HL-60 (cell line): ENCODE measurements at regions not wholly inside any gene's neighbourhood (a gene's known extent, or its start where the extent isn't known, plus 50 kb on each side); places are given as distances from the start of the nearest gene placed in this dataset.

Experiments
- DNase-seq, 2 experiments: peaks; one replicate each; pipeline ENCODE4 v3.0.0-alpha.2; 2010 to 2020; ENCODE audit warnings: low read depth in 1 of 2, low spot score in 1 of 2
- H3K27ac ChIP-seq: fragments of 250-450 bp; sonication (Bioruptor Pico); replicated peaks from 2 replicates; pipeline ENCODE4 v1.5.1; 2020; ENCODE audit warnings: mild to moderate bottlenecking, moderate library complexity
- H3K27me3 ChIP-seq: fragments of 250-450 bp; sonication (Bioruptor Pico); 2 replicates; pipeline ENCODE4 v1.5.1; 2021; ENCODE audit warnings: mild to moderate bottlenecking, moderate library complexity; ENCODE audit not compliant: insufficient read depth, poor library complexity, severe bottlenecking
- H3K4me3 ChIP-seq: replicated peaks from 2 replicates; pipeline ENCODE4 v1.5.1; 2011; ENCODE audit warnings: mild to moderate bottlenecking, control low read depth, low read length; ENCODE audit not compliant: insufficient read depth
- CTCF ChIP-seq: IDR thresholded peaks from one replicate; pipeline ENCODE4 v1.5.1; 2011; ENCODE audit warnings: low read length, control low read depth, inconsistent platforms; ENCODE audit not compliant: insufficient read depth
- GABPA ChIP-seq: IDR thresholded peaks from 2 replicates; pipeline ENCODE4 v1.6.1; 2012; ENCODE audit warnings: low read depth
- POLR2AphosphoS5 ChIP-seq: IDR thresholded peaks from 2 replicates; pipeline ENCODE4 v1.6.1; 2012; ENCODE audit warnings: low read depth
- SPI1 ChIP-seq: IDR thresholded peaks from 2 replicates; pipeline ENCODE4 v1.6.1; 2012; ENCODE audit warnings: low read depth, mild to moderate bottlenecking, borderline replicate concordance
- TF ChIP-seq, protein P1 (sequence below): IDR thresholded peaks from 2 replicates; pipeline ENCODE4 v1.6.1; 2012; ENCODE audit warnings: low read depth; ENCODE audit not compliant: insufficient replicate concordance

GRCh38 chr2:5520463-5520972 lies 171.7 kb upstream of the SOX11 start:
- TF ChIP-seq CTCF, result no peak
- no peak for TF ChIP-seq SPI1
- Histone ChIP-seq H3K27ac (no peak overlapping the region), H3K27me3 (no peaks in the 10 kb centered on the region), H3K4me3 (no peak overlapping the region)
- DNase-seq, result no peak

DNA sequence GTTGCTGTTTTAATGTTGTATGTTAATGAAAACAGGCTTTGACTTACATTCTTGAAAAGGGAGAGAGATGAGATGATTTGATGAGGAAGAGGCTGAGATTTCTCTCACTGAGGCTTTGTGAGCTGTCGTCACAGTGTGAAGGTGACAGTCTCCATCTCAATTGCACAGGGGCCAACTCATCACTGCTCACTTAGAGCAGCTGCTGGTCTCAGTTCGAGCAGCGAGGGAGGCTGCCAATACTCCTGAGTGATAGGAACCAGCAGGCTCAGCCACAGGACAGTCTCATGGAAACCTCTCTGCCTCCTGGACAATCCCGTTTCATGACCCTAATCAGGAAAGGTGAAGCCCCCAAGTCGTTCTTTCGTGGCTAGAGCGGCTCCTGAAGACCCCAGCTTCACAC lies 170.7 kb upstream of the SOX11 start:
- Histone ChIP-seq H3K27me3 (no peaks in the 10 kb centered on the region), H3K27ac (no peak overlapping the region), H3K4me3 (no peak overlapping the region)
- TF ChIP-seq CTCF, result no peak
- TF ChIP-seq POLR2AphosphoS5, result no peak
- DNase-seq, result no peak

DNA sequence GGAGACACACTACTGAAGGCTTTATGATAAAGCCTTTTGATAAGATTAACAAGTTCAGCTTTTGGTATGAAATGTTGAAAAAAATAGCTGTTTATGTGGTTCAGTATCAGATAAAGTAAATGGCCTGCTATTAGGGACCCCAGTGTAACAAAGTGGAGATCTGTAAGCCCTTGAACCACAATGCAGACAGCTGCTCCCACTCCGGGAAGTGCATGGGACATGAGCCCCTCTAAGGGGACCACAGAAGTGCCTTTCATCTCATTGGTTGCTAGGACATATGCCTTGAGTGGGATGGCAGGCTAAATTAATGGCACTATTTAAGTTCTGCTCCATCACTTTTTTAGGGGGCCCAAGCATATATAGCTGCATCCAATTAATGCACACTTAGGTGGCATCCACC lies 167.6 kb upstream of the SOX11 start:
- DNase-seq, result no peak
- no peak for TF ChIP-seq GABPA
- no peak for TF ChIP-seq POLR2AphosphoS5
- TF ChIP-seq, protein P1, sequence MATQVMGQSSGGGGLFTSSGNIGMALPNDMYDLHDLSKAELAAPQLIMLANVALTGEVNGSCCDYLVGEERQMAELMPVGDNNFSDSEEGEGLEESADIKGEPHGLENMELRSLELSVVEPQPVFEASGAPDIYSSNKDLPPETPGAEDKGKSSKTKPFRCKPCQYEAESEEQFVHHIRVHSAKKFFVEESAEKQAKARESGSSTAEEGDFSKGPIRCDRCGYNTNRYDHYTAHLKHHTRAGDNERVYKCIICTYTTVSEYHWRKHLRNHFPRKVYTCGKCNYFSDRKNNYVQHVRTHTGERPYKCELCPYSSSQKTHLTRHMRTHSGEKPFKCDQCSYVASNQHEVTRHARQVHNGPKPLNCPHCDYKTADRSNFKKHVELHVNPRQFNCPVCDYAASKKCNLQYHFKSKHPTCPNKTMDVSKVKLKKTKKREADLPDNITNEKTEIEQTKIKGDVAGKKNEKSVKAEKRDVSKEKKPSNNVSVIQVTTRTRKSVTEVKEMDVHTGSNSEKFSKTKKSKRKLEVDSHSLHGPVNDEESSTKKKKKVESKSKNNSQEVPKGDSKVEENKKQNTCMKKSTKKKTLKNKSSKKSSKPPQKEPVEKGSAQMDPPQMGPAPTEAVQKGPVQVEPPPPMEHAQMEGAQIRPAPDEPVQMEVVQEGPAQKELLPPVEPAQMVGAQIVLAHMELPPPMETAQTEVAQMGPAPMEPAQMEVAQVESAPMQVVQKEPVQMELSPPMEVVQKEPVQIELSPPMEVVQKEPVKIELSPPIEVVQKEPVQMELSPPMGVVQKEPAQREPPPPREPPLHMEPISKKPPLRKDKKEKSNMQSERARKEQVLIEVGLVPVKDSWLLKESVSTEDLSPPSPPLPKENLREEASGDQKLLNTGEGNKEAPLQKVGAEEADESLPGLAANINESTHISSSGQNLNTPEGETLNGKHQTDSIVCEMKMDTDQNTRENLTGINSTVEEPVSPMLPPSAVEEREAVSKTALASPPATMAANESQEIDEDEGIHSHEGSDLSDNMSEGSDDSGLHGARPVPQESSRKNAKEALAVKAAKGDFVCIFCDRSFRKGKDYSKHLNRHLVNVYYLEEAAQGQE, result no peak
- TF ChIP-seq CTCF, result no peak
- TF ChIP-seq SPI1, result no peak
- no peak overlapping the region for H3K4me3 ChIP-seq
- no peaks in the 10 kb centered on the region for H3K27me3 ChIP-seq
- H3K27ac ChIP-seq, result no peak overlapping the region

- H3K27me3 ChIP-seq, result no peaks in the 10 kb centered on the region
- TF ChIP-seq, protein P1, result no peak
- TF ChIP-seq GABPA (no peak), CTCF (no peak), SPI1 (no peak), POLR2AphosphoS5 (no peak)
- no peak overlapping the region for H3K4me3 ChIP-seq
- no peak for DNase-seq
- H3K27ac ChIP-seq, result no peak overlapping the region
These were observed 163.5 kb upstream of the SOX11 start for GRCh38 chr2:5528706-5529105.
